ENCODE measurements at regions not wholly inside any gene's neighbourhood (a gene's known extent, or its start where the extent isn't known, plus 50 kb on each side); places are given as distances from the start of the nearest gene placed in this dataset.

DNA sequence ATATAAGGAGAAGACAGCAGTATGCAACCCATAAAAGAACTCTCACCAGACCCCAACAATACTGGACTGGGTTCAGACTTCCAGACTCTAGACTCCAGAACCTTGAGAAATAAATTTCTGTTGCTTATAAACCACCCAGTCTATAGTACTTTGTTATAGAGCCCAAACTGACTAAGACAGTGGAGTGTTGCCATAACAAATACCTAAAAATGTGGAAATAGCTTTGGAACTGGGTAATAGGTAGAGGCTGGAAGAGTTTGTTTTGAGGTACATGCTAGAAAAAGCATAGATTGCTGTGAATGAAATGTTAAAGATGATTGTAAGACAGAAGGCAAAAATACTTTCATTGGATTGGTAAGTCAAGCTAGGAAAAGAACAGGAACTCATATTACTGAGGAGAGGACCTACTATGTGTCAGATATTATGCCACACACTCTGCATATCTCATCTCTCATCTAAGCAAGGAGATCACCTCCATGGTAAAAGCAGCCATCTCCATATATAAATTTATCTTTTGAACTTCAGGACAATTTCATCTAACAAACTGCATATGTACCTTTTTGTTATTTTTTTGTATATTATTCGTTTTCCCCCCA lies 67.4 kb upstream of the FNDC3B start:
- TF ChIP-seq, protein P1, sequence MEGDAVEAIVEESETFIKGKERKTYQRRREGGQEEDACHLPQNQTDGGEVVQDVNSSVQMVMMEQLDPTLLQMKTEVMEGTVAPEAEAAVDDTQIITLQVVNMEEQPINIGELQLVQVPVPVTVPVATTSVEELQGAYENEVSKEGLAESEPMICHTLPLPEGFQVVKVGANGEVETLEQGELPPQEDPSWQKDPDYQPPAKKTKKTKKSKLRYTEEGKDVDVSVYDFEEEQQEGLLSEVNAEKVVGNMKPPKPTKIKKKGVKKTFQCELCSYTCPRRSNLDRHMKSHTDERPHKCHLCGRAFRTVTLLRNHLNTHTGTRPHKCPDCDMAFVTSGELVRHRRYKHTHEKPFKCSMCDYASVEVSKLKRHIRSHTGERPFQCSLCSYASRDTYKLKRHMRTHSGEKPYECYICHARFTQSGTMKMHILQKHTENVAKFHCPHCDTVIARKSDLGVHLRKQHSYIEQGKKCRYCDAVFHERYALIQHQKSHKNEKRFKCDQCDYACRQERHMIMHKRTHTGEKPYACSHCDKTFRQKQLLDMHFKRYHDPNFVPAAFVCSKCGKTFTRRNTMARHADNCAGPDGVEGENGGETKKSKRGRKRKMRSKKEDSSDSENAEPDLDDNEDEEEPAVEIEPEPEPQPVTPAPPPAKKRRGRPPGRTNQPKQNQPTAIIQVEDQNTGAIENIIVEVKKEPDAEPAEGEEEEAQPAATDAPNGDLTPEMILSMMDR (IDR thresholded peaks at IDR 0.05) = no peak
- TF ChIP-seq ZFX (IDR thresholded peaks at IDR 0.05; ENCODE audit: borderline replicate concordance) = no peak

All from 22Rv1 (cell line).